ENCODE measurements at regions not wholly inside any gene's neighbourhood (a gene's known extent, or its start where the extent isn't known, plus 50 kb on each side); places are given as distances from the start of the nearest gene placed in this dataset.

DNA sequence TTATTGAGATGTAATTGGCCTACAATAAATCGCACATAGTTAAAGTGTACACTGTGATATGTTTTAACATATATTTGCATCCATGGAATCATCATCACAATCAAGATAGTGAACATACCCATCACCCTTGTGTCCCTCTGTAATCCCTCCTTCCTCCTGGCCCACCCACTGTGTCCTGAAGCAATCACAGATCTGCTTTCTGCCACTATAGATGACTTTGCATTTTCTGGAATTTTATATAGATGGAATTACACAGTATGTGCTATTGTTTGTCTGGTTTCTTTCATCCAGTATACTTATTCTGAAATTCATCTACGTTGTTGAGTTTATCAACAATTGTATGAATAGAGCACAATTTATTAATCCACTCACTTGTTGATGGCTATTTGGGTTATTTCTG, 181.3 kb downstream of the SNX10 start:
- TF ChIP-seq, protein P1, sequence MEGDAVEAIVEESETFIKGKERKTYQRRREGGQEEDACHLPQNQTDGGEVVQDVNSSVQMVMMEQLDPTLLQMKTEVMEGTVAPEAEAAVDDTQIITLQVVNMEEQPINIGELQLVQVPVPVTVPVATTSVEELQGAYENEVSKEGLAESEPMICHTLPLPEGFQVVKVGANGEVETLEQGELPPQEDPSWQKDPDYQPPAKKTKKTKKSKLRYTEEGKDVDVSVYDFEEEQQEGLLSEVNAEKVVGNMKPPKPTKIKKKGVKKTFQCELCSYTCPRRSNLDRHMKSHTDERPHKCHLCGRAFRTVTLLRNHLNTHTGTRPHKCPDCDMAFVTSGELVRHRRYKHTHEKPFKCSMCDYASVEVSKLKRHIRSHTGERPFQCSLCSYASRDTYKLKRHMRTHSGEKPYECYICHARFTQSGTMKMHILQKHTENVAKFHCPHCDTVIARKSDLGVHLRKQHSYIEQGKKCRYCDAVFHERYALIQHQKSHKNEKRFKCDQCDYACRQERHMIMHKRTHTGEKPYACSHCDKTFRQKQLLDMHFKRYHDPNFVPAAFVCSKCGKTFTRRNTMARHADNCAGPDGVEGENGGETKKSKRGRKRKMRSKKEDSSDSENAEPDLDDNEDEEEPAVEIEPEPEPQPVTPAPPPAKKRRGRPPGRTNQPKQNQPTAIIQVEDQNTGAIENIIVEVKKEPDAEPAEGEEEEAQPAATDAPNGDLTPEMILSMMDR (conservative IDR thresholded peaks at IDR 0.05): no peak
- no peak overlapping the region for H3K27ac Mint-ChIP-seq

DNA sequence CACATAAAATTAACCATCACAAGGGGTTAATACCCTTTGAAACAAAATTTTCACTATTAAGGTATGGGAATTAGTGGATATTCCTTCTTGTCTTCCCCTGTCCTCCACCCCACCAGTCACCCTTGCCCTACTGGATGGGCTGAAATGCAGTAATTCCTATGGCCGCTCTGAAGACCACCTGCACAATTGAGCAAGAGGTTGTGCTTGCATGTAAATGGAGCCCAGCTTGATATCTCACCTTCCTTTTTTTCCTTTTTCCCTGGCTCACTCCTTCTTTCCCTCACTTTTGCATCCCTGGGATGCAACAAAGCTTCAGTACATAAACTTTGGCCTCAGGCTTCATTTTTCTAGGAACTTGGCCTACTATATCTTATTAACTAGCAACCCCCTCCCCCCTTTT, 184.6 kb downstream of the SNX10 start:
- DNase-seq: no peak
- no peak overlapping the region for H3K27ac ChIP-seq (ENCODE audit: low read depth, low read length)
- 76 to 86% methylated on average over 1 of the region's 1 CpG for WGBS, 2 experiments (ENCODE audit: insufficient coverage in 1 of 2, insufficient read length in 1 of 2)
- H3K4me1 ChIP-seq (ENCODE audit: control insufficient read depth, insufficient read depth, low read length): no peaks in the 10 kb centered on the region
- H3K36me3 ChIP-seq (ENCODE audit: control insufficient read depth, insufficient read depth, low read length): no peaks in the 10 kb centered on the region
- TF ChIP-seq, protein P1 (conservative IDR thresholded peaks at IDR 0.05): no peak
- Mint-ChIP-seq H3K27me3 (ENCODE audit: insufficient read depth) (peaks cover 18% of the 10 kb centered on the region), H3K27ac (no peak overlapping the region), H3K9me3 (no peaks in the 10 kb centered on the region), H3K36me3 (ENCODE audit: low read depth) (no peaks in the 10 kb centered on the region), H3K4me1 (no peaks in the 10 kb centered on the region), H3K4me3 (no peak overlapping the region)
- H3K27me3 ChIP-seq (ENCODE audit: control insufficient read depth, insufficient read depth, low read length, poor library complexity, severe bottlenecking): no peaks in the 10 kb centered on the region
- no peak overlapping the region for H3K9ac ChIP-seq (ENCODE audit: extremely low read depth, low read length, poor library complexity, severe bottlenecking)
- H3K4me3 ChIP-seq (ENCODE audit: low read length): no peak overlapping the region
- H3K9me3 ChIP-seq (ENCODE audit: control insufficient read depth, low read length): no peaks in the 10 kb centered on the region

More for the DNA sequence above, 181.3 kb downstream of the SNX10 start:
- Mint-ChIP-seq H3K9me3 (no peaks in the 10 kb centered on the region), H3K4me3 (no peak overlapping the region), H3K4me1 (no peaks in the 10 kb centered on the region), H3K27me3 (ENCODE audit: insufficient read depth) (peaks cover 2% of the 10 kb centered on the region), H3K36me3 (ENCODE audit: low read depth) (no peaks in the 10 kb centered on the region)
- Histone ChIP-seq H3K4me3 (ENCODE audit: low read length) (no peak overlapping the region), H3K27ac (ENCODE audit: low read depth, low read length) (no peak overlapping the region), H3K4me1 (ENCODE audit: control insufficient read depth, insufficient read depth, low read length) (no peaks in the 10 kb centered on the region), H3K9me3 (ENCODE audit: control insufficient read depth, low read length) (no peaks in the 10 kb centered on the region), H3K9ac (ENCODE audit: extremely low read depth, low read length, poor library complexity, severe bottlenecking) (no peak overlapping the region), H3K27me3 (ENCODE audit: control insufficient read depth, insufficient read depth, low read length, poor library complexity, severe bottlenecking) (no peaks in the 10 kb centered on the region), H3K36me3 (ENCODE audit: control insufficient read depth, insufficient read depth, low read length) (no peaks in the 10 kb centered on the region)
- DNase-seq: no peak
- 100% methylated on average over 1 of the region's 2 CpGs; no CpG with 5 or more reads in 1 of the 2 experiments for WGBS, 2 experiments (ENCODE audit: insufficient coverage in 1 of 2, insufficient read length in 1 of 2)

DNA sequence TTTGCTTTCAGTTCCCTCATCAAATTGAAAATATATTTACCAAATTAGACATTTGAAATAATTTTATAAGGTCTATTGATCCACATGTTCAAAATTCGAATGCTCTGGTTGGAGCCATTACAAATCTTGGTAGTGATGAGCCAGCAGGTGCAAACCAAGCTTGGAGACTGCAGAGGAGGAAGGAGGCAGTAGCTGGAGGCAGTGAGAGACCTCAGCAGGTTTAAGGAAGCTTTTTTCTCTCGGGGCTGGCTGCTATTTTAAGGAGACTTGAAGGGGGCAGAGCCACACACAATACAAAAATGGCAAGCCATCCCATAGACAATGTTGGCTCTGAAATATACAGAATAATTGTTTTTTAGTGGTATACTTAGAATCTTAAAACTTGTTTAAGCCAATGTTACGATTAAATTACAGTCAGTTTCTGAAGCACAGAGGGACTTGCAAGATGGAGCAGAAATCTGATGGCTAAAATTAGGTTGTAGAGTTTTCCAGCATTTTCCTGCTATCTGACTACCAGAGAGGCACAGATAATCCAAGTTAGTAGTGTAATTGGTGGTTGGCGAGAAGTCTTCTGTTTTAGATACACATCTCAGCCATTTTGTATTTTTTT, 185.8 kb downstream of the SNX10 start:
- H3K27me3 Mint-ChIP-seq (ENCODE audit: insufficient read depth): peaks cover 18% of the 10 kb centered on the region
- no peaks in the 10 kb centered on the region for H3K36me3 ChIP-seq (ENCODE audit: control insufficient read depth, insufficient read depth, low read length)
- WGBS, 2 experiments (ENCODE audit: insufficient coverage in 1 of 2, insufficient read length in 1 of 2): 85 to 100% methylated on average over 1 to 2 of the region's 4 CpGs
- H3K4me1 Mint-ChIP-seq: no peaks in the 10 kb centered on the region
- TF ChIP-seq, protein P1 (conservative IDR thresholded peaks at IDR 0.05): no peak
- no peaks in the 10 kb centered on the region for H3K9me3 ChIP-seq (ENCODE audit: control insufficient read depth, low read length)
- H3K4me3 ChIP-seq (ENCODE audit: low read length): no peak overlapping the region
- no peaks in the 10 kb centered on the region for H3K4me1 ChIP-seq (ENCODE audit: control insufficient read depth, insufficient read depth, low read length)
- H3K9me3 Mint-ChIP-seq: no peaks in the 10 kb centered on the region
- H3K27ac ChIP-seq (ENCODE audit: low read depth, low read length): no peak overlapping the region
- no peaks in the 10 kb centered on the region for H3K27me3 ChIP-seq (ENCODE audit: control insufficient read depth, insufficient read depth, low read length, poor library complexity, severe bottlenecking)
- H3K36me3 Mint-ChIP-seq (ENCODE audit: low read depth): no peaks in the 10 kb centered on the region
- H3K27ac Mint-ChIP-seq: no peak overlapping the region
- H3K4me3 Mint-ChIP-seq: no peak overlapping the region
- DNase-seq: no peak
- no peak overlapping the region for H3K9ac ChIP-seq (ENCODE audit: extremely low read depth, low read length, poor library complexity, severe bottlenecking)
